ENCODE measurements at regions not wholly inside any gene's neighbourhood (a gene's known extent, or its start where the extent isn't known, plus 50 kb on each side); places are given as distances from the start of the nearest gene placed in this dataset.

DNA sequence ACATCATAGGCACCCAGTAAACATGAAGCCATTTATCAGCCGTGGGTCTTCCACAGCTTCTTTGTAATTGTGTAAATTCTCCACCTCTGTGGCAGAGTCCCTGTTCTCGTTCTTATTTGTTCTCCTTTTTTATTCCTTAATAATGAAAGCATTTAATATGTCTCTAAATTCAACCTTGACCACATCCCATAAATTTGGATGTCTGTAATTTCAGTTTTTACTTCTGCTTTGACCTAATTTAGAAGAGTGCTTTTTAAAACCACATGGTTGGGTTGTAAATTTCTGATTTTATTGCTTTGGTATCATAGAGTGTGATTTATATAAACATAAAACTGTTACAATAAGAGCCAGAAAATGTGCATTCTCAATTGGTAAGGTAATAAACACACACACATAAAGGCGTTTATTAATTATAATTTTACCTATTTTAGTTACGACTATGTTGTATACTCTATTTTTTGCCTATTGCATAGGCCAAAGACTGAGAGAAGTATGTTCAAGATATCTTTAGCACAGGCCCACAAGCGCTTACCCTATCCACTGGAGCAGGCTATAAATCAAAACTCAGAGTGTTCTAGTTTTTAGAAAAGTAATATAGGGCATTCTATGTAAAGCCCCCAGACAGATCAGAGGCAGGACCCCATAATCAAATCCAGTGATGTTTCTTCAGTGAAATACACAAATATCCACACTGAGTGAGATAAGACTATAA, 58.0 kb upstream of the CCND1 start:
- Histone ChIP-seq H3K9me3 (ENCODE audit: control insufficient read depth, low read depth, low read length) (no peaks in the 10 kb centered on the region), H2AK5ac (ENCODE audit: insufficient read length, low read length) (no peak overlapping the region), H4K91ac (ENCODE audit: insufficient read length, low read depth, low read length) (no peak overlapping the region), H3K14ac (ENCODE audit: insufficient read depth, low read length) (no peak overlapping the region), H4K20me1 (ENCODE audit: control insufficient read depth, insufficient read depth, insufficient read length) (no peaks in the 10 kb centered on the region), H3K56ac (ENCODE audit: insufficient read length, low read depth, low read length) (no peak overlapping the region), H3K9ac (ENCODE audit: extremely low read depth, insufficient read length, low read length) (no peak overlapping the region), H3K4me1 (ENCODE audit: insufficient read depth, low read length) (no peaks in the 10 kb centered on the region), H2BK12ac (ENCODE audit: insufficient read length, low read depth, low read length) (no peak overlapping the region), H3K23ac (ENCODE audit: insufficient read length, low read depth, low read length) (no peak overlapping the region), H3K79me1 (ENCODE audit: insufficient read depth, low read depth, low read length, poor library complexity, severe bottlenecking) (no peaks in the 10 kb centered on the region), H2BK5ac (ENCODE audit: insufficient read length, low read length) (no peak overlapping the region), H2AFZ (ENCODE audit: low read length) (no peak overlapping the region), H3K23me2 (ENCODE audit: insufficient read length, low read depth, low read length, poor library complexity, severe bottlenecking) (no peaks in the 10 kb centered on the region), H2BK15ac (ENCODE audit: low read depth, low read length) (no peak overlapping the region), H2BK20ac (ENCODE audit: low read depth, low read length, poor library complexity, severe bottlenecking) (no peak overlapping the region), H3K4ac (ENCODE audit: low read depth, low read length) (no peak overlapping the region), H3K27ac (ENCODE audit: insufficient read length, low read depth, low read length) (no peak overlapping the region), H3K4me2 (ENCODE audit: insufficient read depth, insufficient read length, low read length) (no peak overlapping the region), H2BK120ac (ENCODE audit: low read depth, low read length, poor library complexity, severe bottlenecking) (no peak overlapping the region), H3K18ac (ENCODE audit: insufficient read length, low read depth, low read length) (no peak overlapping the region), H4K5ac (ENCODE audit: insufficient read length, low read depth, low read length) (no peak overlapping the region), H3T11ph (ENCODE audit: low read length) (no peak overlapping the region), H3K27me3 (ENCODE audit: insufficient read depth, low read length) (no peaks in the 10 kb centered on the region), H4K8ac (replicated peaks; ENCODE audit: insufficient read length, low read depth, low read length) (no peak overlapping the region), H3K79me2 (ENCODE audit: insufficient read depth, low read length) (no peaks in the 10 kb centered on the region)
- Mint-ChIP-seq H3K4me3 (no peak overlapping the region), H3K27me3 (ENCODE audit: low read depth) (peaks cover 8% of the 10 kb centered on the region), H3K4me1 (no peaks in the 10 kb centered on the region), H3K9me3 (no peaks in the 10 kb centered on the region), H3K27ac (no peak overlapping the region), H3K36me3 (ENCODE audit: insufficient read depth in 1 of 3, low read depth in 3 of 3) (no peaks in the 10 kb centered on the region)
- WGBS (ENCODE audit: extremely low coverage, insufficient read length, low lambda C conversion rate) = no CpG with 5 or more reads among the region's 5 CpGs
- TF ChIP-seq, protein P1, sequence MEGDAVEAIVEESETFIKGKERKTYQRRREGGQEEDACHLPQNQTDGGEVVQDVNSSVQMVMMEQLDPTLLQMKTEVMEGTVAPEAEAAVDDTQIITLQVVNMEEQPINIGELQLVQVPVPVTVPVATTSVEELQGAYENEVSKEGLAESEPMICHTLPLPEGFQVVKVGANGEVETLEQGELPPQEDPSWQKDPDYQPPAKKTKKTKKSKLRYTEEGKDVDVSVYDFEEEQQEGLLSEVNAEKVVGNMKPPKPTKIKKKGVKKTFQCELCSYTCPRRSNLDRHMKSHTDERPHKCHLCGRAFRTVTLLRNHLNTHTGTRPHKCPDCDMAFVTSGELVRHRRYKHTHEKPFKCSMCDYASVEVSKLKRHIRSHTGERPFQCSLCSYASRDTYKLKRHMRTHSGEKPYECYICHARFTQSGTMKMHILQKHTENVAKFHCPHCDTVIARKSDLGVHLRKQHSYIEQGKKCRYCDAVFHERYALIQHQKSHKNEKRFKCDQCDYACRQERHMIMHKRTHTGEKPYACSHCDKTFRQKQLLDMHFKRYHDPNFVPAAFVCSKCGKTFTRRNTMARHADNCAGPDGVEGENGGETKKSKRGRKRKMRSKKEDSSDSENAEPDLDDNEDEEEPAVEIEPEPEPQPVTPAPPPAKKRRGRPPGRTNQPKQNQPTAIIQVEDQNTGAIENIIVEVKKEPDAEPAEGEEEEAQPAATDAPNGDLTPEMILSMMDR (conservative IDR thresholded peaks at IDR 0.05) = no peak
- DNase-seq = no peak

Measured in H9 (cell line).